ENCODE measurements at regions not wholly inside any gene's neighbourhood (a gene's known extent, or its start where the extent isn't known, plus 50 kb on each side); places are given as distances from the start of the nearest gene placed in this dataset.

- DNase-seq: no peak
- no peak overlapping the region for H3K27ac ChIP-seq
- H3K36me3 ChIP-seq: no peaks in the 10 kb centered on the region
- H3K4me3 ChIP-seq: no peak overlapping the region
- H3K27me3 ChIP-seq: no peaks in the 10 kb centered on the region
- ATAC-seq: no peak
- no peaks in the 10 kb centered on the region for H3K4me1 ChIP-seq
- intact Hi-C loops (cut with DNase I): no loop called here
- TF ChIP-seq CTCF (IDR thresholded peaks at IDR 0.05): no peak
- no peaks in the 10 kb centered on the region for H3K9me3 ChIP-seq
Observed at GRCh38 chr17:70022175-70022574, 52.9 kb upstream of the KCNJ16 start.

DNA sequence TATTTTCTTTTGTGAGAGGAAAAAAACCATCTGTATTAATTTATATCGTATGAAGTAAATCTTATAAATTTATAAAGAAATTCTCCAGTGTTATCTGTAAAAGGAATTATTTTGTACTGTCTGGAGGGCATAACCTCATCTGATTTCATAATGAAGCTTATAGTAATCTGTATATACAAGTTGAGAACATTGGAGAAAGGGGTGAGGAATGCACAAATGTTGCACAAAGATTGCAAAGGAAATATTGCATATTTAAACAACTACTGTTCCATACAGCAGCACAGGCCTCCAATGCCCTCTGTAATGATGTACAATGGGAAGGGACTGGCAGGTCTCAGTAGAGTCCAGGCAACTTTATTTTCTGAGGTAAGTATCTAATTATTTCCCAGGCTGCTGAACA, 50.8 kb upstream of the KCNJ16 start:
- intact Hi-C loops (cut with DNase I): no loop called here
- no peak overlapping the region for H3K4me3 ChIP-seq
- no peaks in the 10 kb centered on the region for H3K4me1 ChIP-seq
- TF ChIP-seq CTCF (IDR thresholded peaks at IDR 0.05): no peak
- ATAC-seq (no peak), DNase-seq (no peak)
- H3K9me3 ChIP-seq: peaks cover 0 to 2% of the 10 kb centered on the region in 2 donors
- no peak overlapping the region for H3K27ac ChIP-seq
- H3K36me3 ChIP-seq: no peaks in the 10 kb centered on the region
- H3K27me3 ChIP-seq: no peaks in the 10 kb centered on the region
